HG03575 (cell line): ENCODE measurements at regions not wholly inside any gene's neighbourhood (a gene's known extent, or its start where the extent isn't known, plus 50 kb on each side); places are given as distances from the start of the nearest gene placed in this dataset.

Experiments used
- ATAC-seq: cut with Tn5 transposase; IDR thresholded peaks from one replicate; pipeline ENCODE4 v1.9.1; 2021; ENCODE audit not compliant: unreplicated experiment, insufficient number of reproducible peaks, low FRiP score; ENCODE audit errors: extremely low read depth

- ATAC-seq: no peak
These were observed 108.6 kb downstream of the C1D start for GRCh38 chr2:67954093-67954748.

GRCh38 chr2:67955748-67956603, 106.8 kb downstream of the C1D start:
- ATAC-seq: no peak

- ATAC-seq: no peak
These were observed 97.6 kb downstream of the C1D start for GRCh38 chr2:67965246-67965645.

GRCh38 chr2:67970071-67970470, 92.7 kb downstream of the C1D start:
- ATAC-seq: no peak

- ATAC-seq: no peak
These were observed 92.3 kb downstream of the C1D start for GRCh38 chr2:67970542-67970941.

GRCh38 chr2:67974559-67975430, 88.0 kb downstream of the C1D start:
- ATAC-seq: no peak

GRCh38 chr2:67977464-67977863, 85.3 kb downstream of the C1D start:
- ATAC-seq: no peak

GRCh38 chr2:67982956-67983355, 79.8 kb downstream of the C1D start:
- no peak for ATAC-seq

- ATAC-seq: no peak
These were observed 78.2 kb downstream of the C1D start for GRCh38 chr2:67984600-67984999.

- no peak for ATAC-seq
These were observed 77.2 kb downstream of the C1D start for GRCh38 chr2:67985586-67985985.

- ATAC-seq: no peak
These were observed 76.5 kb downstream of the C1D start for GRCh38 chr2:67986258-67986657.
